ENCODE measurements at regions not wholly inside any gene's neighbourhood (a gene's known extent, or its start where the extent isn't known, plus 50 kb on each side); places are given as distances from the start of the nearest gene placed in this dataset.

GRCh38 chr21:16517383-16517782, 787.6 kb downstream of the USP25 start:
- ATAC-seq (no peak), DNase-seq (ENCODE audit: low spot score) (no peak)
- TF ChIP-seq EZH2phosphoT487 (IDR thresholded peaks at IDR 0.05; ENCODE audit: unreplicated experiment) (no peak), CTCF (conservative IDR thresholded peaks at IDR 0.05; ENCODE audit: low read depth in 2 of 2) (no peak), EZH2 (IDR thresholded peaks at IDR 0.05; ENCODE audit: low read depth, unreplicated experiment) (no peak), ZNF331 (CRISPR knock-in tag; IDR thresholded peaks at IDR 0.05; ENCODE audit: low read depth) (no peak)
- Mint-ChIP-seq H3K27ac (no peak overlapping the region), H3K27me3 (ENCODE audit: insufficient read depth, low read depth, poor library complexity) (no peaks in the 10 kb centered on the region), H3K9me3 (peaks cover 12% of the 10 kb centered on the region; the same call in 2 of the 3 replicates), H3K4me3 (no peak overlapping the region), H3K4me1 (no peaks in the 10 kb centered on the region), H3K36me3 (ENCODE audit: low read depth) (no peaks in the 10 kb centered on the region; the same call in 2 of the 3 replicates)
- no peak overlapping the region for H3K4me2 ChIP-seq
- H3K27me3 ChIP-seq (ENCODE audit: insufficient read depth) = no peaks in the 10 kb centered on the region
- no peak overlapping the region for H3K27ac ChIP-seq (ENCODE audit: low read depth)
- H3K36me3 ChIP-seq (ENCODE audit: insufficient read depth) = 0 out of 2 replicates have a peak, but pooled peaks cover 4% of the 10 kb centered on the region
- H3K79me2 ChIP-seq (replicated peaks; ENCODE audit: insufficient read depth) = no peaks in the 10 kb centered on the region
- no peak overlapping the region for H2AFZ ChIP-seq
- no peaks in the 10 kb centered on the region for H3K4me1 ChIP-seq (ENCODE audit: insufficient read depth)
- H3K9me2 ChIP-seq (ENCODE audit: insufficient read depth) = no peaks in the 10 kb centered on the region
- H4K20me1 ChIP-seq (replicated peaks; ENCODE audit: insufficient read depth) = no peaks in the 10 kb centered on the region
- no peaks in the 10 kb centered on the region for H3F3A ChIP-seq (replicated peaks; ENCODE audit: low read depth)
- no peak overlapping the region for H3K4me3 ChIP-seq

GRCh38 chr21:16519036-16519435, 789.3 kb downstream of the USP25 start:
- ATAC-seq = no peak
- Mint-ChIP-seq H3K9me3 (peaks cover 12% of the 10 kb centered on the region; the same call in 2 of the 3 replicates), H3K4me3 (no peak overlapping the region), H3K36me3 (ENCODE audit: low read depth) (no peaks in the 10 kb centered on the region; the same call in 2 of the 3 replicates), H3K4me1 (no peaks in the 10 kb centered on the region), H3K27me3 (ENCODE audit: insufficient read depth, low read depth, poor library complexity) (no peaks in the 10 kb centered on the region), H3K27ac (no peak overlapping the region)
- no peak for DNase-seq (ENCODE audit: low spot score)
- H3K9me2 ChIP-seq (ENCODE audit: insufficient read depth) = no peaks in the 10 kb centered on the region
- no peak overlapping the region for H3K27ac ChIP-seq (ENCODE audit: low read depth)
- H3K36me3 ChIP-seq (ENCODE audit: insufficient read depth) = 0 out of 2 replicates have a peak, but pooled peaks cover 4% of the 10 kb centered on the region
- H2AFZ ChIP-seq = no peak overlapping the region
- no peaks in the 10 kb centered on the region for H3K4me1 ChIP-seq (ENCODE audit: insufficient read depth)
- no peak overlapping the region for H3K4me2 ChIP-seq
- H3K27me3 ChIP-seq (ENCODE audit: insufficient read depth) = no peaks in the 10 kb centered on the region
- TF ChIP-seq ETS1 (IDR thresholded peaks at IDR 0.05) (no peak), REST (IDR thresholded peaks at IDR 0.05; ENCODE audit: unreplicated experiment) (no peak)
- H3K79me2 ChIP-seq (replicated peaks; ENCODE audit: insufficient read depth) = no peaks in the 10 kb centered on the region
- H4K20me1 ChIP-seq (replicated peaks; ENCODE audit: insufficient read depth) = no peaks in the 10 kb centered on the region
- no peak overlapping the region for H3K4me3 ChIP-seq
- no peaks in the 10 kb centered on the region for H3F3A ChIP-seq (replicated peaks; ENCODE audit: low read depth)

Data from GM23338 (cell line).